ENCODE measurements at regions not wholly inside any gene's neighbourhood (a gene's known extent, or its start where the extent isn't known, plus 50 kb on each side); places are given as distances from the start of the nearest gene placed in this dataset.

DNA sequence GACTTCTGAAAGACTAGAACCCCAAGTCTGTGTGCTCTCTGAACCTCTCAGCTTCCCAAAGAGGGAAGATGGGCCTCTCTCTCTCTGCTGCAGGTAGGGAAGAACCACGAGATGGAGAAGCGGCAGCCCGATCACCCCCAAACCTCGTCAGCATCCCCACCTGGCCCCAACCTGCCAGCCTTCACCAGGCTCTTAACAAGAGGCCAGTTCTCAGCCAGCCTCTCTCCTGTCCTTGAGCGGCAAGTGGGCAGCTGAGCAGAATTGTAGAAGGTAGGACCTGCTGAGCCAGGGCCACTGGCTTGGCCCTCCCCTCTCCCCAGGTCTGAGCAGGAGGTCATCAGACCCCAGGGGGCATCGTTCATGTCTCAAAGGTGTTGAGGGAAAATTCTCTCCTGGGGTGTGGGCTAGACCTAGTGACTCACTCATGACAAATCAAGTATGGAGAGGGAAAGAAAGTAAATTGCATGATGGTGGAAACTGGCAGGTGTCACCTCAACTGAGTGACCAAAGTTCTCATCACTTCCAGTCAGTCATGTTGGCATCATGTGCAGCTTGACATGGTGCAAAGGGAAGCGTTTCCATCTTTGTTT lies 92.0 kb upstream of the GPR26 start:
- DNase-seq (ENCODE audit: extremely low spot score) = no peak
- CTCF ChIA-PET = interaction anchor here (1.3 to 2.1 kb wide), 3 partner anchors 9 to 529 kb away, joined by 4 to 11 read pairs (median 5); no protein-coding TSS in a partner anchor

DNA sequence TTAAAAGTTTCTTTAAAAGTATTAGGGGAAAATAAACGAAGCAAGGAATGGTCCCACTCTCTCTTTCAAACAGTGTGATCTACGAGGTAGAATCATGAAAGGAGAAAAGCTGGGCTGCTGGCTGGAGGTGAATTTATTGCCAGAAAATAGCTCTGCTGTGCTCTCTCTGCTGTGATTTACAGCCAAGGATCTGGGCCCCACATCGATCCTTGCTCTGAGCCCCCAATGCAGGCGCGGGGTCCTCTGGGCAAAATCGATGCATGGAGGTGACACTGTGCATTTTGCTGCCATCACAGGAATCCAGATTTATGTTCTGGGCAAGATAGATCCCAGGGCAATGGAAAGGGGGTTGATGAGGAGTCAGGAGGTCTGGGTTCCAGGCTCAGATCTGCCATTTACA lies 91.0 kb upstream of the GPR26 start:
- ChIA-PET CTCF (no interaction called here), POLR2A (no interaction called here)
- DNase-seq (ENCODE audit: extremely low spot score) = no peak
- TF ChIP-seq L3MBTL2 (conservative IDR thresholded peaks at IDR 0.05) (no peak), SP1 (IDR thresholded peaks at IDR 0.05) (no peak), BHLHE40 (IDR thresholded peaks at IDR 0.05; ENCODE audit: borderline replicate concordance) (no peak), PKNOX1 (IDR thresholded peaks at IDR 0.05) (no peak), TARDBP (IDR thresholded peaks at IDR 0.05) (no peak), FOXA1 (IDR thresholded peaks at IDR 0.05) (no peak), SUZ12 (IDR thresholded peaks at IDR 0.05) (no peak), HDGF (IDR thresholded peaks at IDR 0.05; ENCODE audit: borderline replicate concordance) (no peak), NFRKB (IDR thresholded peaks at IDR 0.05) (no peak), FOXM1 (IDR thresholded peaks at IDR 0.05; ENCODE audit: borderline replicate concordance) (no peak), CTBP1 (IDR thresholded peaks at IDR 0.05; ENCODE audit: borderline replicate concordance) (no peak), FOXK2 (IDR thresholded peaks at IDR 0.05) (no peak), ELF4 (IDR thresholded peaks at IDR 0.05) (no peak), ZNF384 (IDR thresholded peaks at IDR 0.05) (no peak), LEF1 (IDR thresholded peaks at IDR 0.05; ENCODE audit: borderline replicate concordance) (no peak), ARNT (IDR thresholded peaks at IDR 0.05) (no peak)

More for the DNA sequence above, 92.0 kb upstream of the GPR26 start:
- POLR2A ChIA-PET = no interaction called here
- TF ChIP-seq PKNOX1 (IDR thresholded peaks at IDR 0.05) (no peak), FOXA1 (IDR thresholded peaks at IDR 0.05) (no peak), HDGF (IDR thresholded peaks at IDR 0.05; ENCODE audit: borderline replicate concordance) (no peak), ZNF384 (IDR thresholded peaks at IDR 0.05) (no peak), CTBP1 (IDR thresholded peaks at IDR 0.05; ENCODE audit: borderline replicate concordance) (no peak), NFRKB (IDR thresholded peaks at IDR 0.05) (no peak), SUZ12 (IDR thresholded peaks at IDR 0.05) (no peak), LEF1 (IDR thresholded peaks at IDR 0.05; ENCODE audit: borderline replicate concordance) (no peak), BHLHE40 (IDR thresholded peaks at IDR 0.05; ENCODE audit: borderline replicate concordance) (no peak), ARNT (IDR thresholded peaks at IDR 0.05) (no peak), TARDBP (IDR thresholded peaks at IDR 0.05) (no peak), ELF4 (IDR thresholded peaks at IDR 0.05) (no peak), SP1 (IDR thresholded peaks at IDR 0.05) (no peak), FOXM1 (IDR thresholded peaks at IDR 0.05; ENCODE audit: borderline replicate concordance) (no peak), FOXK2 (IDR thresholded peaks at IDR 0.05) (no peak), L3MBTL2 (conservative IDR thresholded peaks at IDR 0.05) (no peak)

DNA sequence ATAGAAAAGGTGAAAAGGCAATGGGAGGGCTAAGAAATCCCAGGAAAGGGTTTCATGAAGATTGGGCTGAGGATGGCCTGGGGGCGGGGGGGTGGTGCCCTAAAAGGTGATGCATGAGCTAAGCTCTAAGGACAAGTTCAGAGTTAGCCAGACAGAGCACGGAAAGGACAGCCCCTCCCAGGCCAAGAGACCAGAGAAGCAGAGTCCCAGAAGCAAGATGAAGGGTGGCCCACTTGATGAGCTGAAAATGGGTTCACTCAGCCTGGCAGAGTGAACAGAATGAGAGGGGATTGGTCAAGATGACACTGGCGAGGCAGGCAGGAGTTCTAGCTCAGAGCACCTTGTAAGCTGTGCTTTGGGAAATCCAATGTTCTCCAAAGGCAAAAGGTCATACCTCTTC lies 89.4 kb upstream of the GPR26 start:
- TF ChIP-seq ELF4 (IDR thresholded peaks at IDR 0.05) = no peak
- no peak for TF ChIP-seq NFRKB (IDR thresholded peaks at IDR 0.05)
- TF ChIP-seq ZNF384 (IDR thresholded peaks at IDR 0.05) = no peak
- TF ChIP-seq HDGF (IDR thresholded peaks at IDR 0.05; ENCODE audit: borderline replicate concordance) = no peak
- TF ChIP-seq FOXA1 (IDR thresholded peaks at IDR 0.05) = no peak
- no peak for TF ChIP-seq BHLHE40 (IDR thresholded peaks at IDR 0.05; ENCODE audit: borderline replicate concordance)
- TF ChIP-seq PKNOX1 (IDR thresholded peaks at IDR 0.05) = no peak
- TF ChIP-seq FOXM1 (IDR thresholded peaks at IDR 0.05; ENCODE audit: borderline replicate concordance) = no peak
- no peak for TF ChIP-seq L3MBTL2 (conservative IDR thresholded peaks at IDR 0.05)
- TF ChIP-seq TARDBP (IDR thresholded peaks at IDR 0.05) = no peak
- no peak for TF ChIP-seq ARNT (IDR thresholded peaks at IDR 0.05)
- no peak for TF ChIP-seq SUZ12 (IDR thresholded peaks at IDR 0.05)
- TF ChIP-seq CTBP1 (IDR thresholded peaks at IDR 0.05; ENCODE audit: borderline replicate concordance) = no peak
- no peak for TF ChIP-seq LEF1 (IDR thresholded peaks at IDR 0.05; ENCODE audit: borderline replicate concordance)
- no peak for TF ChIP-seq SP1 (IDR thresholded peaks at IDR 0.05)
- no peak for TF ChIP-seq FOXK2 (IDR thresholded peaks at IDR 0.05)
- no peak for DNase-seq (ENCODE audit: extremely low spot score)
- CTCF ChIA-PET = no interaction called here

GRCh38 chr10:123577921-123578461 lies 88.2 kb upstream of the GPR26 start:
- POLR2A ChIA-PET = no interaction called here
- CTCF ChIA-PET = no interaction called here
- TF ChIP-seq FOXM1 (IDR thresholded peaks at IDR 0.05; ENCODE audit: borderline replicate concordance) (no peak), L3MBTL2 (conservative IDR thresholded peaks at IDR 0.05) (no peak), FOXA1 (IDR thresholded peaks at IDR 0.05) (no peak)
- DNase-seq (ENCODE audit: extremely low spot score) = no peak

More for the DNA sequence above, 89.4 kb upstream of the GPR26 start:
- POLR2A ChIA-PET = no interaction called here

DNA sequence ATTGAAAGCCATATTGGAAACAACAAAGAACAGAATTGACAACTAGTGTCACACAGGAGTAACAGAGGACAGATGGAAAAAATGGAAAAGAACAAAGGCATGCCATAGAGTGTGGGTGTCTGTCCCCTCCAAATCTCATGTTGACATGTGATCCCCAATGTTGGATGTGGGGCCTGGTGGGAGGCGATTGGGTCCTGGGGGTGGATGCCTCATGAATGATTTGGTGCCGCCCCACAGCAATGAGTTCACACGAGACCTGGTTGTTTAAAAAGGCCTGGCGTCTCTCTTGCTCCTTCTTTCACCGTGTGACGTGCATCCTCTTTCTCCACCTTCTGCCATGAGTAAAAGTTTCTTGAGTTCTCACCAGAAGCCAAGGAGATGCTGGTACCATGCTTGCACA lies 87.4 kb upstream of the GPR26 start:
- ChIA-PET CTCF (no interaction called here), POLR2A (no interaction called here)
- TF ChIP-seq ELF4 (IDR thresholded peaks at IDR 0.05) (no peak), BHLHE40 (IDR thresholded peaks at IDR 0.05; ENCODE audit: borderline replicate concordance) (no peak), FOXK2 (IDR thresholded peaks at IDR 0.05) (no peak), FOXM1 (IDR thresholded peaks at IDR 0.05; ENCODE audit: borderline replicate concordance) (no peak), SUZ12 (IDR thresholded peaks at IDR 0.05) (no peak), FOXA1 (IDR thresholded peaks at IDR 0.05) (no peak), CTBP1 (IDR thresholded peaks at IDR 0.05; ENCODE audit: borderline replicate concordance) (no peak), ARNT (IDR thresholded peaks at IDR 0.05) (no peak), NFRKB (IDR thresholded peaks at IDR 0.05) (no peak), LEF1 (IDR thresholded peaks at IDR 0.05; ENCODE audit: borderline replicate concordance) (no peak), TARDBP (IDR thresholded peaks at IDR 0.05) (no peak), ZNF384 (IDR thresholded peaks at IDR 0.05) (no peak)
- DNase-seq (ENCODE audit: extremely low spot score) = no peak

GRCh38 chr10:123579675-123580074 lies 86.5 kb upstream of the GPR26 start:
- ChIA-PET POLR2A (no interaction called here), CTCF (interaction anchor here (0.6 kb wide), 1 partner anchor 50 kb away, joined by 3 read pairs; no protein-coding TSS in a partner anchor)
- DNase-seq (ENCODE audit: extremely low spot score) = no peak
- TF ChIP-seq TARDBP (IDR thresholded peaks at IDR 0.05) (no peak), FOXK2 (IDR thresholded peaks at IDR 0.05) (no peak), LEF1 (IDR thresholded peaks at IDR 0.05; ENCODE audit: borderline replicate concordance) (no peak), FOXM1 (IDR thresholded peaks at IDR 0.05; ENCODE audit: borderline replicate concordance) (no peak), L3MBTL2 (conservative IDR thresholded peaks at IDR 0.05) (no peak), ELF4 (IDR thresholded peaks at IDR 0.05) (no peak), HDGF (IDR thresholded peaks at IDR 0.05; ENCODE audit: borderline replicate concordance) (no peak), NFRKB (IDR thresholded peaks at IDR 0.05) (no peak)

All from HEK293T (cell line).